OCI-LY7 (cell line): ENCODE measurements at regions not wholly inside any gene's neighbourhood (a gene's known extent, or its start where the extent isn't known, plus 50 kb on each side); places are given as distances from the start of the nearest gene placed in this dataset.

Experiments used
- BruUV-seq: library from RNA; stranded (reverse); fragments of 400-500 nt; replicated peaks from 2 replicates; lab custom pipeline; 2021; lab: Mats Ljungman, UMichigan
- CTCF ChIA-PET: fragments of 300-600 bp; sonication (Branson Sonifier 250); formaldehyde crosslinking; loops from one replicate; lab custom pipeline; 2022; ENCODE audit warnings: antibody characterized with exemption; ENCODE audit not compliant: unreplicated experiment; lab: Charles Lee
- POLR2A ChIA-PET: fragments of 300-600 bp; sonication (Branson Sonifier 250); formaldehyde crosslinking; loops from one replicate; lab custom pipeline; 2022; ENCODE audit warnings: antibody characterized with exemption; lab: Charles Lee
- DNase-seq: peaks from one replicate; pipeline ENCODE4 v3.0.0-alpha.2; 2015; ENCODE audit warnings: low spot score
- H2AFZ ChIP-seq: fragments of 200-600 bp; sonication (generic), shearing (Covaris generic); 2 replicates; pipeline ENCODE4 v1.6.1; 2014; ENCODE audit warnings: mild to moderate bottlenecking, antibody characterized with exemption, low read length, moderate library complexity
- H3K27ac ChIP-seq: fragments of 200-600 bp; sonication (generic); 2 replicates; pipeline ENCODE4 v1.5.1; 2014; ENCODE audit warnings: mixed run types, low read depth, mild to moderate bottlenecking, moderate library complexity, low read length, inconsistent platforms; ENCODE audit not compliant: poor library complexity, severe bottlenecking
- H3K36me3 ChIP-seq: fragments of 200-600 bp; sonication (generic); 2 replicates; pipeline ENCODE4 v1.6.1; 2014; ENCODE audit warnings: mild to moderate bottlenecking, antibody characterized with exemption, low read length, moderate library complexity, mixed read lengths; ENCODE audit not compliant: insufficient read depth
- H3K4me1 ChIP-seq: fragments of 200-600 bp; sonication (generic); 2 replicates; pipeline ENCODE4 v1.5.1; 2014; ENCODE audit warnings: mild to moderate bottlenecking, low read length; ENCODE audit not compliant: insufficient read depth, poor library complexity, severe bottlenecking
- H3K4me2 ChIP-seq: fragments of 200-600 bp; sonication (generic); 2 replicates; pipeline ENCODE4 v1.6.1; 2014; ENCODE audit warnings: mild to moderate bottlenecking, low read length
- H3K4me3 ChIP-seq: fragments of 200-600 bp; sonication (generic); 2 replicates; pipeline ENCODE4 v1.5.1; 2014; ENCODE audit warnings: mild to moderate bottlenecking, low read depth, low read length; ENCODE audit not compliant: poor library complexity, severe bottlenecking
- H3K79me2 ChIP-seq: fragments of 200-600 bp; sonication (generic); 2 replicates; pipeline ENCODE4 v1.6.1; 2016; ENCODE audit warnings: low read depth, mild to moderate bottlenecking, low read length, moderate library complexity, mixed read lengths; ENCODE audit not compliant: insufficient read depth
- H3K9me2 ChIP-seq: fragments of 200-600 bp; sonication (generic); 2 replicates; pipeline ENCODE4 v1.6.1; 2016; ENCODE audit warnings: mild to moderate bottlenecking, low read length, mixed read lengths; ENCODE audit not compliant: insufficient read depth
- H3K9me3 ChIP-seq: fragments of 200-600 bp; sonication (generic); 2 replicates; pipeline ENCODE4 v1.6.1; 2014; ENCODE audit warnings: mild to moderate bottlenecking, mixed run types, low read length, mixed read lengths
- H4K20me1 ChIP-seq: fragments of 200-600 bp; sonication (generic); 2 replicates; pipeline ENCODE4 v1.6.1; 2014; ENCODE audit warnings: mild to moderate bottlenecking, antibody characterized with exemption, low read length, moderate library complexity, mixed read lengths; ENCODE audit not compliant: insufficient read depth
- EZH2phosphoT487 ChIP-seq: fragments of 200-600 bp; sonication (generic); IDR thresholded peaks from 2 replicates; pipeline ENCODE4 v1.6.1; 2018; ENCODE audit warnings: low read depth, borderline replicate concordance, mild to moderate bottlenecking, mixed run types, antibody characterized with exemption, low read length, moderate library complexity, mixed read lengths
- intact Hi-C: fragments of 100-400 bp; cut with micrococcal nuclease; formaldehyde crosslinking; loops from one replicate; pipeline ENCODE4 v1.10.0; 2022; ENCODE audit not compliant: unreplicated experiment
- TF ChIP-seq, protein P1 (sequence below): fragments of 200-600 bp; sonication (generic); conservative IDR thresholded peaks from 2 replicates; pipeline ENCODE4 v1.5.1; 2014; ENCODE audit warnings: mild to moderate bottlenecking, antibody characterized with exemption, low read length, moderate library complexity, mixed read lengths

DNA sequence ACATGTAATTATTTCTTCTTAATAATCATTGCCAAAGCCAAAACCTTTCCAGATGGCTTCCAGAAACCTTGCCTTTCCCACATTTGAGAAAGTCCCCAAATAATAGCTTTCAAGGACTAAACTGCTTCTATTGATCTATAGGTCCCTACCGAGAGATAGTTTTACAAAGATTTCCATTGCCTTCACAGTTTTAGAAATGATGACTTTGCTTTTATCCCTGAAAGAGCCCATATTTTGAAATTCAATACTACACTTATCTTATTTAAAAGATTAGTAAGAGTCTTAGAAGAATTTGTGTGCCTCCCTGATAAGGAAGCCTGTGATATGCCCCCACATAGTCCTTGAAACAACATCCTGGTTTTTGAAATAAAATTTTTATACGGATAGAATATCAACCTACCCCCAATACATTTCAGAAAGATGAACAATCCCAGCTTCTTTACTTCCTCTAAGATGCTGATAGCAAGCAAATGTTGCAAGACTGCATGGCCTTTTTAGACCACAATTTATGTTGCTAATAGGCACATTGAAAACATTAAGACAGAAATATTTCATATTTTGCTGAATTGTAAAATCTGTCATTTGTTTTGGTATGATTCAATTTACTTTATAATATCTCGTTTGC is 146.3 kb downstream of the TMCO5A start:
- CTCF ChIA-PET, result no interaction called here
- Histone ChIP-seq H3K4me2 (peak overlapping the region; percentile 89; the same call in 1 of the 2 replicates), H2AFZ (peak overlapping the region; percentile 76; the same call in 1 of the 2 replicates), H3K9me3 (no peaks in the 10 kb centered on the region), H3K4me3 (no peak overlapping the region), H3K4me1 (peaks cover 76% of the 10 kb centered on the region), H3K36me3 (no peaks in the 10 kb centered on the region), H3K79me2 (no peaks in the 10 kb centered on the region), H4K20me1 (no peaks in the 10 kb centered on the region), H3K9me2 (no peaks in the 10 kb centered on the region), H3K27ac (no peak overlapping the region)
- no peak for DNase-seq
- TF ChIP-seq EZH2phosphoT487, result no peak
- TF ChIP-seq, protein P1, sequence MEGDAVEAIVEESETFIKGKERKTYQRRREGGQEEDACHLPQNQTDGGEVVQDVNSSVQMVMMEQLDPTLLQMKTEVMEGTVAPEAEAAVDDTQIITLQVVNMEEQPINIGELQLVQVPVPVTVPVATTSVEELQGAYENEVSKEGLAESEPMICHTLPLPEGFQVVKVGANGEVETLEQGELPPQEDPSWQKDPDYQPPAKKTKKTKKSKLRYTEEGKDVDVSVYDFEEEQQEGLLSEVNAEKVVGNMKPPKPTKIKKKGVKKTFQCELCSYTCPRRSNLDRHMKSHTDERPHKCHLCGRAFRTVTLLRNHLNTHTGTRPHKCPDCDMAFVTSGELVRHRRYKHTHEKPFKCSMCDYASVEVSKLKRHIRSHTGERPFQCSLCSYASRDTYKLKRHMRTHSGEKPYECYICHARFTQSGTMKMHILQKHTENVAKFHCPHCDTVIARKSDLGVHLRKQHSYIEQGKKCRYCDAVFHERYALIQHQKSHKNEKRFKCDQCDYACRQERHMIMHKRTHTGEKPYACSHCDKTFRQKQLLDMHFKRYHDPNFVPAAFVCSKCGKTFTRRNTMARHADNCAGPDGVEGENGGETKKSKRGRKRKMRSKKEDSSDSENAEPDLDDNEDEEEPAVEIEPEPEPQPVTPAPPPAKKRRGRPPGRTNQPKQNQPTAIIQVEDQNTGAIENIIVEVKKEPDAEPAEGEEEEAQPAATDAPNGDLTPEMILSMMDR, result no peak
- no TSS peak for BruUV-seq
- intact Hi-C loops, result no loop called here
- POLR2A ChIA-PET, result interaction anchor here (0.9 to 1.2 kb wide), 2 partner anchors 12 to 171 kb away, joined by 3 read pairs; no protein-coding TSS in a partner anchor

DNA sequence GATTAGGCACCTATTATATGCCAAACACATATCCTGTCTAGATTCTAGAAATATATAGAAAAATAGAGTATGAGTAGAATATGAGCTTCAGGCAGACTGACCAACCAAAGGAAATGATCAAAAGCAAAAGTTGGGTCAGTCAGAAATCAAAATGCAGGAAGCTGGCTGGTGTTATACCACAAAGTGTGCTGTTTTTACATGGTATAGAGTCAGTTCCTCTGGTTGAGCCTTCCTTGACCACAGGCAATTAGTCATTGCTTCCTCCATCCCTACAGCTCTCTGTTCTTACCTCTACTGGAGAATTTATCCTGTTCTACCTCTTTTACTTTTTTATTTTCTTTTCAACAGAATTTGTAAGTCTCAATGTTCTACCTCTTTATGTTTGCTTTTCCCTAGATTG is 149.8 kb downstream of the TMCO5A start:
- Histone ChIP-seq H3K9me2 (no peaks in the 10 kb centered on the region), H3K4me1 (peaks cover 50% of the 10 kb centered on the region), H3K27ac (peak overlapping the region; percentile 8), H3K36me3 (no peaks in the 10 kb centered on the region), H3K4me2 (peak overlapping the region; percentile 65), H3K79me2 (no peaks in the 10 kb centered on the region), H2AFZ (no peak overlapping the region; the same call in 1 of the 2 replicates), H3K4me3 (peak overlapping the region; percentile 32), H4K20me1 (no peaks in the 10 kb centered on the region), H3K9me3 (no peaks in the 10 kb centered on the region)
- TF ChIP-seq EZH2phosphoT487, result no peak
- TF ChIP-seq, protein P1, result no peak
- ChIA-PET POLR2A (interaction anchor here (0.9 to 3.5 kb wide), 10 partner anchors 9 to 217 kb away, joined by 3 to 29 read pairs (median 6); partner anchors contain the start of gene SPRED1), CTCF (interaction anchor here (1.3 kb wide), 1 partner anchor 12 kb away, joined by 3 read pairs; no protein-coding TSS in a partner anchor)
- intact Hi-C loops, result no loop called here
- peak; percentile 51 for DNase-seq
- BruUV-seq, result no TSS peak

DNA sequence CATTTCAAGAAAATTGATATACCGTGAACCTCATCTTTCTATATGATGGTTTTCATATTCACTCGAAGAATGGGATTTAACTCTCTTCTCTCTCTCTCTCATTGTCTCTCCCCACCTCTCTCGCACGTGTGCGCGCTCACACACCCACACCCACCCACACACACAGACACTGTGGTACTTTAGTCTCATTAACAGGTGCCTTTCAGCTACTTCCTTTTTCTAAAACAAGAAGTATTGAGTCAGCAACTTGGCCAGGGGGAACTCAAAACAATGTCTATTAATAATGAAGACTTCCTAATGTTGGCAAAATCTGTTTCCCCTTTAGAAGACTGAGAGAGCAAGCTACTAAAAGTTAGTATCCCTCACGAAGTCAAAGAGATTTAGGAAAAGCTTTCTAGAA is 150.7 kb downstream of the TMCO5A start:
- H3K4me1 ChIP-seq, result peaks cover 42% of the 10 kb centered on the region
- H3K4me3 ChIP-seq, result peak overlapping the region; percentile 32
- no TSS peak for BruUV-seq
- no peaks in the 10 kb centered on the region for H4K20me1 ChIP-seq
- CTCF ChIA-PET, result interaction anchor here (1.1 to 1.3 kb wide), 2 partner anchors 12 to 79 kb away, joined by 3 read pairs; no protein-coding TSS in a partner anchor
- no peaks in the 10 kb centered on the region for H3K36me3 ChIP-seq
- TF ChIP-seq EZH2phosphoT487, result no peak
- TF ChIP-seq, protein P1, result no peak
- peak; percentile 87 for DNase-seq
- no peak overlapping the region for H2AFZ ChIP-seq
- no peaks in the 10 kb centered on the region for H3K9me3 ChIP-seq
- H3K79me2 ChIP-seq, result no peaks in the 10 kb centered on the region
- no peaks in the 10 kb centered on the region for H3K9me2 ChIP-seq
- H3K4me2 ChIP-seq, result peak overlapping the region; percentile 65
- POLR2A ChIA-PET, result interaction anchor here (0.7 to 3.5 kb wide), 14 partner anchors 9 to 216 kb away, joined by 3 to 29 read pairs (median 4); partner anchors contain the start of gene SPRED1
- H3K27ac ChIP-seq, result peak overlapping the region; percentile 8
- intact Hi-C loops, result no loop called here
